ENCODE measurements at regions not wholly inside any gene's neighbourhood (a gene's known extent, or its start where the extent isn't known, plus 50 kb on each side); places are given as distances from the start of the nearest gene placed in this dataset.

- DNase-seq, result no peak
Measured at GRCh38 chr13:84500016-84500415, 617.7 kb upstream of the SLITRK1 start.

- DNase-seq, result no peak
Measured at GRCh38 chr13:84497613-84498012, 615.3 kb upstream of the SLITRK1 start.

- no peak for DNase-seq
Measured at GRCh38 chr13:84491952-84492351, 609.7 kb upstream of the SLITRK1 start.

GRCh38 chr13:84487752-84488151 is 605.5 kb upstream of the SLITRK1 start:
- no peak for DNase-seq

GRCh38 chr13:84481958-84482357 is 599.7 kb upstream of the SLITRK1 start:
- DNase-seq, result no peak

- no peak for DNase-seq
Measured at GRCh38 chr13:84479656-84480055, 597.4 kb upstream of the SLITRK1 start.

GRCh38 chr13:84470528-84470927 is 588.3 kb upstream of the SLITRK1 start:
- no peak for DNase-seq

GRCh38 chr13:84466461-84466860 is 584.2 kb upstream of the SLITRK1 start:
- DNase-seq, result no peak

- DNase-seq, result no peak
Measured at GRCh38 chr13:84460989-84461388, 578.7 kb upstream of the SLITRK1 start.

GRCh38 chr13:84455143-84455905 is 573.0 kb upstream of the SLITRK1 start:
- DNase-seq, result no peak

GRCh38 chr13:84447640-84447978 is 565.3 kb upstream of the SLITRK1 start:
- DNase-seq, result no peak

- DNase-seq, result no peak
Measured at GRCh38 chr13:84446972-84447639, 564.8 kb upstream of the SLITRK1 start.

GRCh38 chr13:84445776-84446175 is 563.5 kb upstream of the SLITRK1 start:
- no peak for DNase-seq

- no peak for DNase-seq
Measured at GRCh38 chr13:84443463-84443862, 561.2 kb upstream of the SLITRK1 start.

GRCh38 chr13:84439108-84439507 is 556.8 kb upstream of the SLITRK1 start:
- DNase-seq, result no peak

- no peak for DNase-seq
Measured at GRCh38 chr13:84433024-84433423, 550.8 kb upstream of the SLITRK1 start.

- DNase-seq, result no peak
Measured at GRCh38 chr13:84431646-84432045, 549.4 kb upstream of the SLITRK1 start.

GRCh38 chr13:84430446-84430845 is 548.2 kb upstream of the SLITRK1 start:
- no peak for DNase-seq

GRCh38 chr13:84430015-84430414 is 547.7 kb upstream of the SLITRK1 start:
- no peak for DNase-seq

GRCh38 chr13:84418041-84418440 is 535.8 kb upstream of the SLITRK1 start:
- DNase-seq, result no peak

GRCh38 chr13:84417416-84417815 is 535.1 kb upstream of the SLITRK1 start:
- no peak for DNase-seq

- DNase-seq, result no peak
Measured at GRCh38 chr13:84413016-84413415, 530.7 kb upstream of the SLITRK1 start.

- no peak for DNase-seq
Measured at GRCh38 chr13:84405286-84405685, 523.0 kb upstream of the SLITRK1 start.

GRCh38 chr13:84400706-84401105 is 518.4 kb upstream of the SLITRK1 start:
- DNase-seq, result no peak
